MCF 10A (cell line): ENCODE measurements at regions not wholly inside any gene's neighbourhood (a gene's known extent, or its start where the extent isn't known, plus 50 kb on each side); places are given as distances from the start of the nearest gene placed in this dataset.

Experiments used
- BruUV-seq: library from RNA; stranded (reverse); fragments of 400-500 nt; replicated peaks from 2 replicates; lab custom pipeline; 2021; lab: Mats Ljungman, UMichigan
- CTCF ChIA-PET: fragments of 300-600 bp; sonication (Branson Sonifier 250); formaldehyde crosslinking; extraction: SDS; loops from one replicate; lab custom pipeline; 2021; ENCODE audit warnings: antibody characterized with exemption, inconsistent platforms; lab: Yijun Ruan, JAX
- POLR2A ChIA-PET: fragments of 300-600, 350-650 bp; sonication (Branson Sonifier 250); formaldehyde crosslinking; extraction: SDS; loops from one replicate; lab custom pipeline; 2020; ENCODE audit warnings: antibody characterized with exemption, inconsistent platforms; lab: Yijun Ruan, JAX
- DNase-seq: peaks from one replicate; pipeline ENCODE4 v3.0.0-alpha.2; 2018; ENCODE audit not compliant: unreplicated experiment
- H3K27ac Mint-ChIP-seq: one replicate; pipeline ENCODE4 v1.8.0; 2022; ENCODE audit warnings: mild to moderate bottlenecking, low read depth, mixed read lengths; ENCODE audit not compliant: unreplicated experiment
- H3K27me3 Mint-ChIP-seq: one replicate; pipeline ENCODE4 v1.8.0; 2022; ENCODE audit warnings: mixed read lengths; ENCODE audit not compliant: insufficient read depth, unreplicated experiment
- H3K36me3 Mint-ChIP-seq: one replicate; pipeline ENCODE4 v1.8.0; 2022; ENCODE audit warnings: mild to moderate bottlenecking, moderate library complexity, mixed read lengths; ENCODE audit not compliant: insufficient read depth, unreplicated experiment
- H3K4me1 Mint-ChIP-seq: one replicate; pipeline ENCODE4 v1.8.0; 2022; ENCODE audit warnings: mixed read lengths; ENCODE audit not compliant: insufficient read depth, unreplicated experiment
- H3K4me3 Mint-ChIP-seq: one replicate; pipeline ENCODE4 v1.8.0; 2022; ENCODE audit warnings: mild to moderate bottlenecking, moderate library complexity, mixed read lengths; ENCODE audit not compliant: unreplicated experiment
- H3K9me3 Mint-ChIP-seq: one replicate; pipeline ENCODE4 v1.8.0; 2022; ENCODE audit warnings: mixed read lengths; ENCODE audit not compliant: unreplicated experiment
- CTCF ChIP-seq: fragments of 200-600 bp; IDR thresholded peaks from one replicate; pipeline ENCODE4 v1.8.0; 2022; ENCODE audit warnings: antibody characterized with exemption, mild to moderate bottlenecking; ENCODE audit not compliant: unreplicated experiment
- intact Hi-C: fragments of 100-400 bp; cut with micrococcal nuclease; formaldehyde crosslinking; loops from 2 replicates; pipeline ENCODE4 v1.14.1; 2022

GRCh38 chr12:78683031-78683430 is 181.5 kb upstream of the SYT1 start:
- POLR2A ChIA-PET, result interaction anchor here (0.8 kb wide), 1 partner anchor 22 kb away, joined by 3 read pairs; no protein-coding TSS in a partner anchor
- H3K4me3 Mint-ChIP-seq, result no peak overlapping the region
- no peak for TF ChIP-seq CTCF
- H3K27me3 Mint-ChIP-seq, result no peaks in the 10 kb centered on the region
- no peaks in the 10 kb centered on the region for H3K4me1 Mint-ChIP-seq
- CTCF ChIA-PET, result no interaction called here
- H3K36me3 Mint-ChIP-seq, result no peaks in the 10 kb centered on the region
- intact Hi-C loops, result no loop called here
- no TSS peak for BruUV-seq
- no peaks in the 10 kb centered on the region for H3K9me3 Mint-ChIP-seq
- no peak overlapping the region for H3K27ac Mint-ChIP-seq
- DNase-seq, result no peak

- no peak for TF ChIP-seq CTCF
- CTCF ChIA-PET, result interaction anchor here (1.0 to 1.3 kb wide), 2 partner anchors 10 to 12 kb away, joined by 4 to 6 read pairs; no protein-coding TSS in a partner anchor
- intact Hi-C loops, result no loop called here
- no peak overlapping the region for H3K4me3 Mint-ChIP-seq
- no peaks in the 10 kb centered on the region for H3K36me3 Mint-ChIP-seq
- no peaks in the 10 kb centered on the region for H3K4me1 Mint-ChIP-seq
- no peak for DNase-seq
- no TSS peak for BruUV-seq
- H3K9me3 Mint-ChIP-seq, result no peaks in the 10 kb centered on the region
- H3K27ac Mint-ChIP-seq, result no peak overlapping the region
- no peaks in the 10 kb centered on the region for H3K27me3 Mint-ChIP-seq
- POLR2A ChIA-PET, result no interaction called here
Observed at GRCh38 chr12:78683626-78684025, 180.9 kb upstream of the SYT1 start.

- CTCF ChIA-PET, result interaction anchor here (0.6 to 1.3 kb wide), 3 partner anchors 9 to 90 kb away, joined by 3 to 6 read pairs (median 4); no protein-coding TSS in a partner anchor
Observed at GRCh38 chr12:78684419-78684818, 180.2 kb upstream of the SYT1 start.

GRCh38 chr12:78695749-78696148 is 168.8 kb upstream of the SYT1 start:
- TF ChIP-seq CTCF, result no peak
- no peaks in the 10 kb centered on the region for H3K4me1 Mint-ChIP-seq
- H3K27ac Mint-ChIP-seq, result no peak overlapping the region
- CTCF ChIA-PET, result no interaction called here
- intact Hi-C loops, result no loop called here
- POLR2A ChIA-PET, result no interaction called here
- H3K9me3 Mint-ChIP-seq, result no peaks in the 10 kb centered on the region
- no peak for DNase-seq
- no peak overlapping the region for H3K4me3 Mint-ChIP-seq
- no peaks in the 10 kb centered on the region for H3K36me3 Mint-ChIP-seq
- no TSS peak for BruUV-seq
- H3K27me3 Mint-ChIP-seq, result no peaks in the 10 kb centered on the region

More at GRCh38 chr12:78684419-78684818, 180.2 kb upstream of the SYT1 start:
- TF ChIP-seq CTCF, result no peak
- Mint-ChIP-seq H3K9me3 (no peaks in the 10 kb centered on the region), H3K4me1 (no peaks in the 10 kb centered on the region), H3K27ac (no peak overlapping the region), H3K27me3 (no peaks in the 10 kb centered on the region), H3K36me3 (no peaks in the 10 kb centered on the region), H3K4me3 (no peak overlapping the region)
- no TSS peak for BruUV-seq
- intact Hi-C loops, result no loop called here
- POLR2A ChIA-PET, result no interaction called here
- DNase-seq, result no peak
